ENCODE measurements at regions not wholly inside any gene's neighbourhood (a gene's known extent, or its start where the extent isn't known, plus 50 kb on each side); places are given as distances from the start of the nearest gene placed in this dataset.

GRCh38 chr2:15726321-15727057, 134.8 kb downstream of the DDX1 start:
- TF ChIP-seq SIN3A (IDR thresholded peaks at IDR 0.05; ENCODE audit: borderline replicate concordance, insufficient read depth, low read length) (no peak), POLR2AphosphoS5 (IDR thresholded peaks at IDR 0.05; ENCODE audit: low read depth, low read length) (no peak), FOXP2 (optimal IDR thresholded peaks at IDR 0.05; ENCODE audit: borderline replicate concordance, extremely low read depth, extremely low read length, insufficient read depth) (no peak)
- TF ChIP-seq, protein P1, sequence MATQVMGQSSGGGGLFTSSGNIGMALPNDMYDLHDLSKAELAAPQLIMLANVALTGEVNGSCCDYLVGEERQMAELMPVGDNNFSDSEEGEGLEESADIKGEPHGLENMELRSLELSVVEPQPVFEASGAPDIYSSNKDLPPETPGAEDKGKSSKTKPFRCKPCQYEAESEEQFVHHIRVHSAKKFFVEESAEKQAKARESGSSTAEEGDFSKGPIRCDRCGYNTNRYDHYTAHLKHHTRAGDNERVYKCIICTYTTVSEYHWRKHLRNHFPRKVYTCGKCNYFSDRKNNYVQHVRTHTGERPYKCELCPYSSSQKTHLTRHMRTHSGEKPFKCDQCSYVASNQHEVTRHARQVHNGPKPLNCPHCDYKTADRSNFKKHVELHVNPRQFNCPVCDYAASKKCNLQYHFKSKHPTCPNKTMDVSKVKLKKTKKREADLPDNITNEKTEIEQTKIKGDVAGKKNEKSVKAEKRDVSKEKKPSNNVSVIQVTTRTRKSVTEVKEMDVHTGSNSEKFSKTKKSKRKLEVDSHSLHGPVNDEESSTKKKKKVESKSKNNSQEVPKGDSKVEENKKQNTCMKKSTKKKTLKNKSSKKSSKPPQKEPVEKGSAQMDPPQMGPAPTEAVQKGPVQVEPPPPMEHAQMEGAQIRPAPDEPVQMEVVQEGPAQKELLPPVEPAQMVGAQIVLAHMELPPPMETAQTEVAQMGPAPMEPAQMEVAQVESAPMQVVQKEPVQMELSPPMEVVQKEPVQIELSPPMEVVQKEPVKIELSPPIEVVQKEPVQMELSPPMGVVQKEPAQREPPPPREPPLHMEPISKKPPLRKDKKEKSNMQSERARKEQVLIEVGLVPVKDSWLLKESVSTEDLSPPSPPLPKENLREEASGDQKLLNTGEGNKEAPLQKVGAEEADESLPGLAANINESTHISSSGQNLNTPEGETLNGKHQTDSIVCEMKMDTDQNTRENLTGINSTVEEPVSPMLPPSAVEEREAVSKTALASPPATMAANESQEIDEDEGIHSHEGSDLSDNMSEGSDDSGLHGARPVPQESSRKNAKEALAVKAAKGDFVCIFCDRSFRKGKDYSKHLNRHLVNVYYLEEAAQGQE (IDR thresholded peaks at IDR 0.05; ENCODE audit: insufficient read depth in 1 of 2, low read depth in 2 of 2, low read length in 2 of 2), result no peak

DNA sequence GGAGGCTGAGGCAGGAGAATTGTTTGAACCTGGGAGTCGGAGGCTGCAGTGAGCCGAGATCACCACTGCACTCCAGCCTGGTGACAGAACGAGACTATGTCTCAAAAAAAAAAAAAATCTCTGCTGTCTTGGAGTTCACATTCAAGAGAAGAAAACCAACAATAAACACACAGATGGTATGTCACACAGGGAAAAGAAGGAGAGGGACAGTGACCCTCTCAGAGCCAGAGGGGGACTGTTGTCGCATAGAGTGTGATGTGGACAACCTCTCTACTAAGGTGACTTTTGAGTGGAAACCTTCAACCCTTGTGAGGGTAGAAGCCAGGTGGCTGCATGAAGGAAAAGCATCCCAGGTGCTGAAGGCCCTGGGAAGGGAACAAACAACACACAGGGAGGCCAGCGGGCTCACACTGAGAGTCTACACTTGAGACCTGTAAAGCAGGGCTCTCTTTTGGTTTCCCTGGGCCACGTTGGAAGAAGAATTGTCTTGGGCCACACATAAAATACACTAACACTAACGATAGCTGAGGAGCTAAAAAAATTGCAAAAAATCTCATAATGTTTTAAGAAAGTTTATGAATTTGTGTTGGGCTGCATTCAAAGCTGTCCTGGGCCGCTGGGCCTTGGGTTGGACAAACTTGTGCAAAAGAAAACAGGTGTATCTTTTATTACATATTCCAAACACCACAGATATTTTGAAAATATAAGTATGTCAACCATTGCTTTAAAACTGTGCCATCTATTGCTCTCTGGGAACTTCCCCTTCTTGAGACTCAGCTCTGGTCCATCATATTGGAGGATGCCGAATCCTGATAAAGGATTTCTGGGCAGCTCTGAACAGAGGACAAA, 136.0 kb downstream of the DDX1 start:
- TF ChIP-seq, protein P1 (IDR thresholded peaks at IDR 0.05; ENCODE audit: insufficient read depth in 1 of 2, low read depth in 2 of 2, low read length in 2 of 2), result no peak

DNA sequence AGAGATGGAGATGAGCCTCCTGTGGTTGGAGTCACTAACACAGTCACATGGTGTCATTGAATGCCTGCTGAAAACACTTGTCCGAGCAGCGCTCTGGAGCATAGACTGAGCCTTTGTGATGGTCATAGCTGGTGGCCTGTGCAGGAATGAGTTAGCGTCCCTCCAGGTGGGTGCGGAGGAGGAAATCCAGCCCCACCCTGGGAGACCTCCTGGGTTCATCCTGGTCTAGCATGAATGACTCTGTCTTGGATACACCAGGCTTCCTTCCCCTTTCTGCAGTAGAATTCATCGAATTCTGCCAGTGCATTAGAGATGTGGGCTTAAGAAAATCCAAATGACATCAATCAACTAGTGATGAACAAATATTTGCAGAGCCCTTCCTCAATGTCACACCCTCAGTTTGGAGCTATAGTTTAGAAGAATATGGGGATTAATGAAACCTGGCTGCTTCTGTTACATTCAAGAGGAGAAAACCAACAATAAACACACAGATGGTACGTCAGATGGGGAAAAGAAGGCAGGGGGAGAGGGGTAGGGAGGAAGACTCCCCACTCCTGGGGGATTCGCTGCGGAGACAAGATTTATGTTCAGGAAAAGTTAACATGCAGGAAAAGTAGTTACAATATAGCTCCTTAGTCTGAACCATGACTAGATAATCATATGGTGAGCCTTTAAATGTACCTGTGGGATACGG, 136.7 kb downstream of the DDX1 start:
- TF ChIP-seq, protein P1 (IDR thresholded peaks at IDR 0.05; ENCODE audit: insufficient read depth in 1 of 2, low read depth in 2 of 2, low read length in 2 of 2), result no peak
- TF ChIP-seq POLR2AphosphoS5 (IDR thresholded peaks at IDR 0.05; ENCODE audit: low read depth, low read length) (no peak), TAF1 (IDR thresholded peaks at IDR 0.05; ENCODE audit: borderline replicate concordance, insufficient read depth, low read length) (no peak), SIN3A (IDR thresholded peaks at IDR 0.05; ENCODE audit: borderline replicate concordance, insufficient read depth, low read length) (no peak), FOXP2 (optimal IDR thresholded peaks at IDR 0.05; ENCODE audit: borderline replicate concordance, extremely low read depth, extremely low read length, insufficient read depth) (no peak)

- TF ChIP-seq SIN3A (IDR thresholded peaks at IDR 0.05; ENCODE audit: borderline replicate concordance, insufficient read depth, low read length), result no peak
- no peak for TF ChIP-seq FOXP2 (optimal IDR thresholded peaks at IDR 0.05; ENCODE audit: borderline replicate concordance, extremely low read depth, extremely low read length, insufficient read depth)
- TF ChIP-seq, protein P1 (IDR thresholded peaks at IDR 0.05; ENCODE audit: insufficient read depth in 1 of 2, low read depth in 2 of 2, low read length in 2 of 2), result no peak
- no peak for TF ChIP-seq TAF1 (IDR thresholded peaks at IDR 0.05; ENCODE audit: borderline replicate concordance, insufficient read depth, low read length)
- no peak for TF ChIP-seq POLR2AphosphoS5 (IDR thresholded peaks at IDR 0.05; ENCODE audit: low read depth, low read length)
These were observed 137.3 kb downstream of the DDX1 start for GRCh38 chr2:15729001-15729400.
